ENCODE measurements at regions not wholly inside any gene's neighbourhood (a gene's known extent, or its start where the extent isn't known, plus 50 kb on each side); places are given as distances from the start of the nearest gene placed in this dataset.

- TF ChIP-seq, protein P1, sequence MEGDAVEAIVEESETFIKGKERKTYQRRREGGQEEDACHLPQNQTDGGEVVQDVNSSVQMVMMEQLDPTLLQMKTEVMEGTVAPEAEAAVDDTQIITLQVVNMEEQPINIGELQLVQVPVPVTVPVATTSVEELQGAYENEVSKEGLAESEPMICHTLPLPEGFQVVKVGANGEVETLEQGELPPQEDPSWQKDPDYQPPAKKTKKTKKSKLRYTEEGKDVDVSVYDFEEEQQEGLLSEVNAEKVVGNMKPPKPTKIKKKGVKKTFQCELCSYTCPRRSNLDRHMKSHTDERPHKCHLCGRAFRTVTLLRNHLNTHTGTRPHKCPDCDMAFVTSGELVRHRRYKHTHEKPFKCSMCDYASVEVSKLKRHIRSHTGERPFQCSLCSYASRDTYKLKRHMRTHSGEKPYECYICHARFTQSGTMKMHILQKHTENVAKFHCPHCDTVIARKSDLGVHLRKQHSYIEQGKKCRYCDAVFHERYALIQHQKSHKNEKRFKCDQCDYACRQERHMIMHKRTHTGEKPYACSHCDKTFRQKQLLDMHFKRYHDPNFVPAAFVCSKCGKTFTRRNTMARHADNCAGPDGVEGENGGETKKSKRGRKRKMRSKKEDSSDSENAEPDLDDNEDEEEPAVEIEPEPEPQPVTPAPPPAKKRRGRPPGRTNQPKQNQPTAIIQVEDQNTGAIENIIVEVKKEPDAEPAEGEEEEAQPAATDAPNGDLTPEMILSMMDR (IDR thresholded peaks at IDR 0.05; ENCODE audit: insufficient read depth, low read length), result no peak
- TF ChIP-seq POLR2AphosphoS5 (IDR thresholded peaks at IDR 0.05; ENCODE audit: low read depth) (no peak), REST (IDR thresholded peaks at IDR 0.05; ENCODE audit: insufficient replicate concordance, low read depth) (no peak)
Observed at GRCh38 chr9:13991395-13991794, 322.5 kb downstream of the NFIB start.
